Testis (tissue), 2 donors: ENCODE measurements at regions not wholly inside any gene's neighbourhood (a gene's known extent, or its start where the extent isn't known, plus 50 kb on each side); places are given as distances from the start of the nearest gene placed in this dataset.

Experiments used
- CTCF ChIP-seq, 3 experiments: fragments of 450-650 bp in 2 of 3; fragments of 200-600 bp in 1 of 3; sonication (generic) in 1 of 3; IDR thresholded peaks; one replicate each; pipeline ENCODE4 v1.5.1; 2016 to 2019; ENCODE audit warnings: antibody characterized with exemption in 3 of 3, mild to moderate bottlenecking in 2 of 3, moderate library complexity in 1 of 3
- POLR2A ChIP-seq: fragments of 450-650 bp; IDR thresholded peaks from one replicate; pipeline ENCODE4 v1.6.1; 2017; ENCODE audit warnings: antibody characterized with exemption, mild to moderate bottlenecking, moderate library complexity

GRCh38 chr14:54086767-54087166, 130.1 kb upstream of the BMP4 start:
- TF ChIP-seq CTCF (IDR thresholded peaks at IDR 0.05), result no peak
- no peak for TF ChIP-seq POLR2A
